ENCODE measurements at regions not wholly inside any gene's neighbourhood (a gene's known extent, or its start where the extent isn't known, plus 50 kb on each side); places are given as distances from the start of the nearest gene placed in this dataset.

DNA sequence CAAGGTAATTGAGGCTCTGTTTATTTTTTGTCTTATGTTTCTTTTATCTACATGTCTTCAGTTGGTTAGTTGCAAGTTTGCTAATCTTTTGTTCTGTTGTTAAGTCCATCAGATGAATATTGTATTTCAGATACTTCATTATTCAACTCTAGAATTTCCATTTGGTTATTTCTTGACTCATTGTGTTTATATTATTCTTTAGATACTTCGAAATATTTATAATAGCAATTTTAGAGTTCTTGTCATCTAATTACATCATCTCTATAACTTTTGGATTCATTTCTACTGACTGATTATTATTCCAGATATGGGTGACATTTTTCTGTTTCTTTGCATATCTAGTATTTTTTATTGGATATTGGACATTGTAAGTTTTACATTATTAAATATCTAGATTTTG is 405.6 kb downstream of the PLPP3 start:
- no CpG with 5 or more reads among the region's 1 CpG for WGBS (ENCODE audit: extremely low coverage, insufficient read length, low lambda C conversion rate)
- H3K36me3 Mint-ChIP-seq (ENCODE audit: insufficient read depth in 1 of 3, low read depth in 3 of 3), result peaks cover 0 to 11% (median 0%) of the 10 kb centered on the region in 3 experiments; a peak in 1 of 7 replicates
- H3K4ac ChIP-seq (ENCODE audit: low read depth, low read length), result no peak overlapping the region

More for the DNA sequence above, 405.6 kb downstream of the PLPP3 start:
- no peak overlapping the region for H2BK5ac ChIP-seq (ENCODE audit: insufficient read length, low read length)
- no peak overlapping the region for H4K8ac ChIP-seq (replicated peaks; ENCODE audit: insufficient read length, low read depth, low read length)
- no peak overlapping the region for H3K14ac ChIP-seq (ENCODE audit: insufficient read depth, low read length)
- no peak overlapping the region for H2AFZ ChIP-seq (ENCODE audit: low read length)
- H3K27ac ChIP-seq (ENCODE audit: insufficient read length, low read depth, low read length), result no peak overlapping the region
- H3K4me1 ChIP-seq (ENCODE audit: insufficient read depth, low read length), result no peaks in the 10 kb centered on the region
- Mint-ChIP-seq H3K4me3 (no peak overlapping the region), H3K4me1 (peaks cover 4% of the 10 kb centered on the region in 2 experiments; a peak in 2 of 4 replicates), H3K27ac (no peak overlapping the region), H3K27me3 (ENCODE audit: low read depth) (no peaks in the 10 kb centered on the region), H3K9me3 (peaks cover 0 to 5% of the 10 kb centered on the region in 2 experiments; a peak in 1 of 5 replicates)
- H3K9me3 ChIP-seq (ENCODE audit: control insufficient read depth, low read depth, low read length), result no peaks in the 10 kb centered on the region
- no peak overlapping the region for H4K5ac ChIP-seq (ENCODE audit: insufficient read length, low read depth, low read length)
- H2BK20ac ChIP-seq (ENCODE audit: low read depth, low read length, poor library complexity, severe bottlenecking), result no peak overlapping the region
- no peak overlapping the region for H3K18ac ChIP-seq (ENCODE audit: insufficient read length, low read depth, low read length)
- no peak overlapping the region for H3T11ph ChIP-seq (ENCODE audit: low read length)
- H2BK12ac ChIP-seq (ENCODE audit: insufficient read length, low read depth, low read length), result no peak overlapping the region
- no peaks in the 10 kb centered on the region for H4K20me1 ChIP-seq (ENCODE audit: control insufficient read depth, insufficient read depth, insufficient read length)
- no peak overlapping the region for H2BK15ac ChIP-seq (ENCODE audit: low read depth, low read length)
- DNase-seq, result no peak
- H3K79me2 ChIP-seq (ENCODE audit: insufficient read depth, low read length), result no peaks in the 10 kb centered on the region
- H3K23me2 ChIP-seq (ENCODE audit: insufficient read length, low read depth, low read length, poor library complexity, severe bottlenecking), result no peaks in the 10 kb centered on the region
- H4K91ac ChIP-seq (ENCODE audit: insufficient read length, low read depth, low read length), result no peak overlapping the region
- H3K27me3 ChIP-seq (ENCODE audit: insufficient read depth, low read length), result no peaks in the 10 kb centered on the region
- H3K56ac ChIP-seq (ENCODE audit: insufficient read length, low read depth, low read length), result no peak overlapping the region
- no peak overlapping the region for H2AK5ac ChIP-seq (ENCODE audit: insufficient read length, low read length)
- no peak overlapping the region for H2BK120ac ChIP-seq (ENCODE audit: low read depth, low read length, poor library complexity, severe bottlenecking)
- no peak overlapping the region for H3K9ac ChIP-seq (ENCODE audit: extremely low read depth, insufficient read length, low read length)
- no peaks in the 10 kb centered on the region for H3K79me1 ChIP-seq (ENCODE audit: insufficient read depth, low read depth, low read length, poor library complexity, severe bottlenecking)
- no peak overlapping the region for H3K23ac ChIP-seq (ENCODE audit: insufficient read length, low read depth, low read length)
- TF ChIP-seq, protein P1, sequence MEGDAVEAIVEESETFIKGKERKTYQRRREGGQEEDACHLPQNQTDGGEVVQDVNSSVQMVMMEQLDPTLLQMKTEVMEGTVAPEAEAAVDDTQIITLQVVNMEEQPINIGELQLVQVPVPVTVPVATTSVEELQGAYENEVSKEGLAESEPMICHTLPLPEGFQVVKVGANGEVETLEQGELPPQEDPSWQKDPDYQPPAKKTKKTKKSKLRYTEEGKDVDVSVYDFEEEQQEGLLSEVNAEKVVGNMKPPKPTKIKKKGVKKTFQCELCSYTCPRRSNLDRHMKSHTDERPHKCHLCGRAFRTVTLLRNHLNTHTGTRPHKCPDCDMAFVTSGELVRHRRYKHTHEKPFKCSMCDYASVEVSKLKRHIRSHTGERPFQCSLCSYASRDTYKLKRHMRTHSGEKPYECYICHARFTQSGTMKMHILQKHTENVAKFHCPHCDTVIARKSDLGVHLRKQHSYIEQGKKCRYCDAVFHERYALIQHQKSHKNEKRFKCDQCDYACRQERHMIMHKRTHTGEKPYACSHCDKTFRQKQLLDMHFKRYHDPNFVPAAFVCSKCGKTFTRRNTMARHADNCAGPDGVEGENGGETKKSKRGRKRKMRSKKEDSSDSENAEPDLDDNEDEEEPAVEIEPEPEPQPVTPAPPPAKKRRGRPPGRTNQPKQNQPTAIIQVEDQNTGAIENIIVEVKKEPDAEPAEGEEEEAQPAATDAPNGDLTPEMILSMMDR (conservative IDR thresholded peaks at IDR 0.05), result no peak
- no peak overlapping the region for H3K4me2 ChIP-seq (ENCODE audit: insufficient read depth, insufficient read length, low read length)

All from H9 (cell line).